GM21423 (cell line): ENCODE measurements at regions not wholly inside any gene's neighbourhood (a gene's known extent, or its start where the extent isn't known, plus 50 kb on each side); places are given as distances from the start of the nearest gene placed in this dataset.
"Not testable (repeated sequence)": the region's sequence is repeated elsewhere in the genome, so short reads cannot be mapped to it uniquely, and the experiment has no call there.

Experiments used
- ATAC-seq: cut with Tn5 transposase; IDR thresholded peaks from one replicate; pipeline ENCODE4 v1.9.1; 2021; ENCODE audit warnings: mild to moderate bottlenecking, moderate library complexity; ENCODE audit not compliant: unreplicated experiment

- ATAC-seq, result no peak
These were observed 51.9 kb upstream of the SPDL1 start for GRCh38 chr5:169531631-169532030.

- no peak for ATAC-seq
These were observed 55.7 kb upstream of the SPDL1 start for GRCh38 chr5:169527863-169528262.

- ATAC-seq, result no peak
These were observed 56.5 kb upstream of the SPDL1 start for GRCh38 chr5:169527066-169527465.

- no peak for ATAC-seq
These were observed 60.7 kb upstream of the SPDL1 start for GRCh38 chr5:169522851-169523250.

GRCh38 chr5:169521366-169521983 lies 62.1 kb upstream of the SPDL1 start:
- ATAC-seq, result no peak

- ATAC-seq, result no peak
These were observed 64.2 kb upstream of the SPDL1 start for GRCh38 chr5:169519358-169519757.

GRCh38 chr5:169518779-169519178 lies 64.8 kb upstream of the SPDL1 start:
- not testable (repeated sequence) for ATAC-seq

- ATAC-seq, result no peak
These were observed 71.2 kb upstream of the SPDL1 start for GRCh38 chr5:169512385-169512784.

- ATAC-seq, result no peak
These were observed 71.9 kb upstream of the SPDL1 start for GRCh38 chr5:169511708-169512107.

GRCh38 chr5:169507051-169507450 lies 76.5 kb upstream of the SPDL1 start:
- no peak for ATAC-seq

GRCh38 chr5:169503886-169504285 lies 79.7 kb upstream of the SPDL1 start:
- ATAC-seq, result no peak

GRCh38 chr5:169499990-169500505 lies 83.5 kb upstream of the SPDL1 start:
- no peak for ATAC-seq

GRCh38 chr5:169496878-169497277 lies 86.7 kb upstream of the SPDL1 start:
- no peak for ATAC-seq

- ATAC-seq, result no peak
These were observed 88.5 kb upstream of the SPDL1 start for GRCh38 chr5:169494941-169495548.

- no peak for ATAC-seq
These were observed 89.1 kb upstream of the SPDL1 start for GRCh38 chr5:169494383-169494935.

GRCh38 chr5:169474226-169474625 lies 109.3 kb upstream of the SPDL1 start:
- no peak for ATAC-seq

- no peak for ATAC-seq
These were observed 111.0 kb upstream of the SPDL1 start for GRCh38 chr5:169472544-169472943.

- ATAC-seq, result no peak
These were observed 112.6 kb upstream of the SPDL1 start for GRCh38 chr5:169471021-169471420.

GRCh38 chr5:169467041-169467771 lies 116.4 kb upstream of the SPDL1 start:
- no peak for ATAC-seq

- no peak for ATAC-seq
These were observed 122.7 kb upstream of the SPDL1 start for GRCh38 chr5:169460896-169461295.

GRCh38 chr5:169460123-169460522 lies 123.5 kb upstream of the SPDL1 start:
- ATAC-seq, result no peak

- no peak for ATAC-seq
These were observed 125.4 kb upstream of the SPDL1 start for GRCh38 chr5:169458221-169458620.
